ENCODE measurements at regions not wholly inside any gene's neighbourhood (a gene's known extent, or its start where the extent isn't known, plus 50 kb on each side); places are given as distances from the start of the nearest gene placed in this dataset.

- no peak for TF ChIP-seq CTCF (conservative IDR thresholded peaks at IDR 0.05; ENCODE audit: low read depth, low read length)
- no peak overlapping the region for H3K4me3 ChIP-seq (ENCODE audit: low read depth, low read length)
- no peak for DNase-seq (ENCODE audit: low read depth)
These were observed 1335.6 kb downstream of the AACS start for GRCh38 chr12:126400831-126401230.

GRCh38 chr12:126404293-126404881, 1339.2 kb downstream of the AACS start:
- no peak overlapping the region for H3K4me3 ChIP-seq (ENCODE audit: low read depth, low read length)
- TF ChIP-seq CTCF (conservative IDR thresholded peaks at IDR 0.05; ENCODE audit: low read depth, low read length) = no peak
- DNase-seq (ENCODE audit: low read depth) = no peak

- H3K4me3 ChIP-seq (ENCODE audit: low read depth, low read length) = no peak overlapping the region
- no peak for DNase-seq (ENCODE audit: low read depth)
- no peak for TF ChIP-seq CTCF (conservative IDR thresholded peaks at IDR 0.05; ENCODE audit: low read depth, low read length)
These were observed 1353.2 kb downstream of the AACS start for GRCh38 chr12:126418400-126418799.

- no peak for DNase-seq (ENCODE audit: low read depth)
- H3K4me3 ChIP-seq (ENCODE audit: low read depth, low read length) = no peak overlapping the region
- TF ChIP-seq CTCF (conservative IDR thresholded peaks at IDR 0.05; ENCODE audit: low read depth, low read length) = no peak
These were observed 1353.9 kb downstream of the AACS start for GRCh38 chr12:126419131-126419530.

- no peak for TF ChIP-seq CTCF (conservative IDR thresholded peaks at IDR 0.05; ENCODE audit: low read depth, low read length)
- H3K4me3 ChIP-seq (ENCODE audit: low read depth, low read length) = no peak overlapping the region
- DNase-seq (ENCODE audit: low read depth) = no peak
These were observed 1359.5 kb downstream of the AACS start for GRCh38 chr12:126424696-126425095.

- no peak for DNase-seq (ENCODE audit: low read depth)
- no peak for TF ChIP-seq CTCF (conservative IDR thresholded peaks at IDR 0.05; ENCODE audit: low read depth, low read length)
These were observed 1360.0 kb downstream of the AACS start for GRCh38 chr12:126425264-126425663.

GRCh38 chr12:126428769-126429168, 1363.5 kb downstream of the AACS start:
- DNase-seq (ENCODE audit: low read depth) = no peak
- TF ChIP-seq CTCF (conservative IDR thresholded peaks at IDR 0.05; ENCODE audit: low read depth, low read length) = no peak
- no peak overlapping the region for H3K4me3 ChIP-seq (ENCODE audit: low read depth, low read length)

More at GRCh38 chr12:126425264-126425663, 1360.0 kb downstream of the AACS start:
- H3K4me3 ChIP-seq (ENCODE audit: low read depth, low read length) = no peak overlapping the region
